ENCODE measurements at regions not wholly inside any gene's neighbourhood (a gene's known extent, or its start where the extent isn't known, plus 50 kb on each side); places are given as distances from the start of the nearest gene placed in this dataset.
"Not testable (repeated sequence)": the region's sequence is repeated elsewhere in the genome, so short reads cannot be mapped to it uniquely, and the experiment has no call there.

DNA sequence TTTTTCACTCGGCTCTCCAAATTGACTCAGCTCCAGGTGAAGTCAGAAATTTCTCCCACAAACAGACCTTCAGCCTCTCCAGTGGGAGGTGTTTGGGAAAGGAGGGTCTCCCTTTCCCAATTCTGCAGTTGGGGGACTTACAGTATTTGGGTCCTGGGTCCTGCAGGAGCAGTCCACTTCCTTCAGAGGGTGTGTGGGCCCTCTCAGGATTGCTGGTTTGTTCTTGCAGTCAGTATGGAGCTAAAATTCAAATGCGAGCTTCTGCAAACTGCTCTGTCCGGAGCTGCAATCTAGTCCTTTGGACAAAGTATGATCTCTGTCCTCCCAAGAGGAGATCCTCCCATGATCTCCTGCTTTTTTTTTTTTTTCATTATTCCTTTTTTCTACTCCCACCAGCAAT lies 87.9 kb upstream of the MSTN start:
- Histone ChIP-seq H3K27ac (no peak overlapping the region), H3K27me3 (no peaks in the 10 kb centered on the region), H3K4me3 (no peak overlapping the region), H3K4me1 (no peaks in the 10 kb centered on the region), H3K9me3 (no peaks in the 10 kb centered on the region), H3K36me3 (no peaks in the 10 kb centered on the region)
- intact Hi-C loops (cut with DNase I; ENCODE audit: low total_unique reads): no loop called here
- DNase-seq: no peak
- TF ChIP-seq, protein P1, sequence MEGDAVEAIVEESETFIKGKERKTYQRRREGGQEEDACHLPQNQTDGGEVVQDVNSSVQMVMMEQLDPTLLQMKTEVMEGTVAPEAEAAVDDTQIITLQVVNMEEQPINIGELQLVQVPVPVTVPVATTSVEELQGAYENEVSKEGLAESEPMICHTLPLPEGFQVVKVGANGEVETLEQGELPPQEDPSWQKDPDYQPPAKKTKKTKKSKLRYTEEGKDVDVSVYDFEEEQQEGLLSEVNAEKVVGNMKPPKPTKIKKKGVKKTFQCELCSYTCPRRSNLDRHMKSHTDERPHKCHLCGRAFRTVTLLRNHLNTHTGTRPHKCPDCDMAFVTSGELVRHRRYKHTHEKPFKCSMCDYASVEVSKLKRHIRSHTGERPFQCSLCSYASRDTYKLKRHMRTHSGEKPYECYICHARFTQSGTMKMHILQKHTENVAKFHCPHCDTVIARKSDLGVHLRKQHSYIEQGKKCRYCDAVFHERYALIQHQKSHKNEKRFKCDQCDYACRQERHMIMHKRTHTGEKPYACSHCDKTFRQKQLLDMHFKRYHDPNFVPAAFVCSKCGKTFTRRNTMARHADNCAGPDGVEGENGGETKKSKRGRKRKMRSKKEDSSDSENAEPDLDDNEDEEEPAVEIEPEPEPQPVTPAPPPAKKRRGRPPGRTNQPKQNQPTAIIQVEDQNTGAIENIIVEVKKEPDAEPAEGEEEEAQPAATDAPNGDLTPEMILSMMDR (IDR thresholded peaks at IDR 0.05): no peak

DNA sequence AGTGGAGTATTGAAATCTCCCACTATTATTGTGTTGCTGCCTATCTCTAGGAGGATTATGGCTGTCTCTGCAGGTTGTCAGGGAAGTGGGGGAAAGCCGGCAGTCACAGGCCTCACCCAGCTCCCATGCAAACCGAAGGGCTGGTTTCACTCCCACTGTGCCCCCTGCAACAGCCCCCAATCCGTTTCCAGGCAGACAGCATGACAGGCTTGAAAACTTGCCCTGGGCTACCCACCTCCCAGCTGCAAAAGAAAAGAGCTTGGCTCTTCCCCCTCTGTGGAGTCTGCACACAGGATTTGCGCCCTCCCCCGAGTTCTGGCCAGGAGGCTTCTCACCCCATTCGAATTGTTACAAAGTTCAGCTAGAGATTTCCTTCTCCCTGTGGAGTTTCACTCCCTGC lies 87.4 kb upstream of the MSTN start:
- TF ChIP-seq, protein P1 (IDR thresholded peaks at IDR 0.05): no peak
- DNase-seq: no peak
- intact Hi-C loops (cut with DNase I; ENCODE audit: low total_unique reads): no loop called here

DNA sequence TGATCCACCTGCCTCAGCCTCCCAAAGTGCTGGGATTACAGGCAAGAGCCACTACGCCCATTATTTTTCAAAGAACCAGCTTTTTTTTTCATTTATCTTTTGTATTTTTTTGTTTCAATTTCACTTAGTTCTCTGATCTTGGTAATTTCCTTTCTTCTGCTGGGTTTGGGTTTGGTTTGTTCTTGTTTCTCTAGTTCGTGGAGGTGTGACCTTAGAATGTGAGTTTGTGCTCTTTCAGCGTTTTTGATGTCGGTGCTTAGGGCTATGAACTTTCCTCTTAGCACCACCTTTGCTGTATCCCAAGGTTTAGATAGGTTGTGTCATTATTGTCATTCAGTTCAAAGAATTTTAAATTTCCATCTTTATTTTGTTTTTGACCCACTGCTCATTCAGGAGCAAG lies 86.7 kb upstream of the MSTN start:
- H3K9me3 ChIP-seq: no peaks in the 10 kb centered on the region
- H3K27me3 ChIP-seq: no peaks in the 10 kb centered on the region
- H3K4me1 ChIP-seq: no peaks in the 10 kb centered on the region
- DNase-seq: no peak
- no peak overlapping the region for H3K27ac ChIP-seq
- no peak overlapping the region for H3K4me3 ChIP-seq
- no peaks in the 10 kb centered on the region for H3K36me3 ChIP-seq
- TF ChIP-seq, protein P1 (IDR thresholded peaks at IDR 0.05): no peak
- intact Hi-C loops (cut with DNase I; ENCODE audit: low total_unique reads): no loop called here

More for the DNA sequence above, 87.4 kb upstream of the MSTN start:
- H3K4me3 ChIP-seq: no peak overlapping the region
- no peak overlapping the region for H3K27ac ChIP-seq
- no peaks in the 10 kb centered on the region for H3K27me3 ChIP-seq
- no peaks in the 10 kb centered on the region for H3K4me1 ChIP-seq
- H3K36me3 ChIP-seq: no peaks in the 10 kb centered on the region
- H3K9me3 ChIP-seq: no peaks in the 10 kb centered on the region

DNA sequence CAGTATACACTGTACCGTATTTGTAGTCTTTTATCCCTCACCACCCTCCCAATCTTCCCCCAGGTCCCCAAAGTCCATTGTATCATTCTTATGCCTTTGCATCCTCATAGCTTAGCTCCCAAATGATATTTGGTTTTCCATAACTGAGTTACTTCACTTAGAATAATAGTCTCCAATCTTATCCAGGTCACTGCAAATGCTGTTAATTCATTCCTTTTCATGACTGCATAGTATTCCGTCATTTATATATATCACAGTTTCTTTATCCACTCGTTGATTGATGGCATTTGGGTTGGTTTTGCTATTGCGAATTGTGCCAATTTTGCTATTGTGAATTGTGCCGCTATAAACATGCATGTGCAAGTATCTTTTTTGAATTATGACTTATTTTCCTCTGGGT lies 83.6 kb upstream of the MSTN start:
- H3K4me3 ChIP-seq; H3K27ac ChIP-seq; H3K36me3 ChIP-seq; H3K27me3 ChIP-seq; intact Hi-C loops (cut with DNase I; ENCODE audit: low total_unique reads); H3K4me1 ChIP-seq; DNase-seq; H3K9me3 ChIP-seq: not testable (repeated sequence)

DNA sequence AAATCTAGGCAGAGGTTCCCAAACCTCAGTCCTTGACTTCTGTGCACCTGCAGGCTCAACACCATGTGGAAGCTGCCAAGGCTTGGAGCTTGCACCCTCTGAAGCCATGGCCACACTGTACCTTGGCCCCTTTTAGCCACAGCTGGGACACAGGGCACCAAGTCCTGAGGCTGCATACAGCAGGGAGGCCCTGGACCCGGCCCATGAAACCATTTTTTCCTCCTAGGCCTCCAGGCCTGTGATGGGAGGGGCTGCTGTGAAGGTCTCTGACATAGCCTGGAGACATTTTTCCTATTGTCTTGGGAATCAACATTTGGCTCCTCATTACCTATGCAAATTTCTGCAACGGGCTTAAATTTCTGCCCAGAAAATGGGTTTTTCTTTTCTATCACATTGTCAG lies 77.9 kb upstream of the MSTN start:
- DNase-seq; H3K36me3 ChIP-seq; H3K27me3 ChIP-seq; H3K9me3 ChIP-seq; H3K4me3 ChIP-seq; intact Hi-C loops (cut with DNase I; ENCODE audit: low total_unique reads); H3K4me1 ChIP-seq; H3K27ac ChIP-seq: not testable (repeated sequence)

DNA sequence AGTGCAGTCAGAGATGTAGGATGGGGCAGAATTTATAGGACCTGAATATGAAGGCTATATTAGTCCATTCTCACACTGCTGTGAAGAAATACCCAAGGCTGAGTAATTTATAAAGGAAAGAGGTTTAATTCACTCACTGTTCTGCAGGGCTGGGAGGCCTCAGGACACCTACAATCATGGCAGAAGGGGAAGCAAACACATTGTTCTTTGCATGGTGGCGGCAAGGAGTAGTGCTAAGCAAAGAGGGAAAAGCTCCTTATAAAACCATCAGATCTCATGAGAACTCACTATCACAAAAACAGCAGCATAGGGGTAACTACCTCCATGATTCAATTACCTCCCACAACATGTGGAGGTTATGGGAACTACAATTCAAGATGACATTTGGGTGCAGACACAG lies 76.8 kb upstream of the MSTN start:
- H3K36me3 ChIP-seq: no peaks in the 10 kb centered on the region
- TF ChIP-seq, protein P1 (IDR thresholded peaks at IDR 0.05): no peak
- no peak overlapping the region for H3K4me3 ChIP-seq
- H3K4me1 ChIP-seq: no peaks in the 10 kb centered on the region
- no peak for DNase-seq
- H3K9me3 ChIP-seq: peaks cover 0 to 5% (median 0%) of the 10 kb centered on the region in 3 donors
- intact Hi-C loops (cut with DNase I; ENCODE audit: low total_unique reads): no loop called here
- no peak overlapping the region for H3K27ac ChIP-seq
- H3K27me3 ChIP-seq: no peaks in the 10 kb centered on the region

DNA sequence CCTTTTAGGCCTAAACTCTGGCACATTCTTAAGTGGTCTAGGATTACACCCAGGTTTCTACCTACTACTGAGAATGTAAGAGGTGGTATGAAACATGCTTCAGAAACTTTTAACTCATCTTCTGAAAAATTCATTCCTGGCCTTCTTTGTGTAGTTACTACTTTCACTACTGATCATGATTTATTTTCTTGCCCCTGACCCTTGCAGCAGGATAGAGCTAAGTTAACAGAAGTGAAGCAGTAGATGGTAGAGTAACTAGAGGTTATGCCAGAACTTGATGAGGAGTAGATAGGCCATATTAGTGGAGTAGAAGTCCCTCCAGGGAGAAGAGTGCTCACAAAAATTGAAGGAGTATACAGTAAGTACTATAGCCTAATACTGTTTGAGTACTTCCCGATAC lies 75.5 kb upstream of the MSTN start:
- TF ChIP-seq, protein P1 (IDR thresholded peaks at IDR 0.05): no peak
- DNase-seq: no peak
- H3K4me3 ChIP-seq: no peak overlapping the region
- peaks cover 0 to 5% (median 0%) of the 10 kb centered on the region in 3 donors for H3K9me3 ChIP-seq
- H3K27me3 ChIP-seq: no peaks in the 10 kb centered on the region
- no peak overlapping the region for H3K27ac ChIP-seq
- intact Hi-C loops (cut with DNase I; ENCODE audit: low total_unique reads): no loop called here
- no peaks in the 10 kb centered on the region for H3K4me1 ChIP-seq
- H3K36me3 ChIP-seq: no peaks in the 10 kb centered on the region

Data from tibial artery (tissue), 4 donors.